HCT116 (cell line): ENCODE measurements at regions not wholly inside any gene's neighbourhood (a gene's known extent, or its start where the extent isn't known, plus 50 kb on each side); places are given as distances from the start of the nearest gene placed in this dataset.

Experiments used
- ATAC-seq: fragments of 200-7000 bp; cut with Tn5 transposase; 2 replicates; pipeline ENCODE4 v1.9.1; 2020; ENCODE audit warnings: mild to moderate bottlenecking, moderate library complexity
- BruUV-seq: library from RNA; stranded (reverse); fragments of 400-500 nt; replicated peaks from 2 replicates; lab custom pipeline; 2021; lab: Mats Ljungman, UMichigan
- CTCF ChIA-PET: fragments of 300-600 bp; sonication (Branson Sonifier 250); formaldehyde crosslinking; loops from one replicate; lab custom pipeline; 2021; ENCODE audit warnings: antibody characterized with exemption; lab: Charles Lee
- POLR2A ChIA-PET: fragments of 300-600, 350-600 bp; sonication (Branson Sonifier 250); formaldehyde crosslinking; loops from one replicate; lab custom pipeline; 2021; ENCODE audit warnings: antibody characterized with exemption; lab: Charles Lee
- RAD21 ChIA-PET, 2 experiments: fragments of 300-600 bp; sonication (Branson Sonifier 250); formaldehyde crosslinking; loops; one replicate each; lab custom pipeline; 2023; ENCODE audit warnings: low total read pairs in 2 of 2; ENCODE audit not compliant: uncharacterized antibody in 2 of 2, unreplicated experiment in 2 of 2, low non-redundant PET in 1 of 2; lab: Charles Lee
- DNase-seq: peaks from one replicate; pipeline ENCODE4 v3.0.0-alpha.2; 2010; ENCODE audit warnings: low read depth, low spot score
- H2AFZ ChIP-seq: fragments of 200-600 bp; shearing (Covaris generic), sonication (generic); 2 replicates; pipeline ENCODE4 v1.6.1; 2017; ENCODE audit warnings: low read depth, mixed run types, mixed read lengths, antibody characterized with exemption, low read length; ENCODE audit not compliant: poor library complexity, severe bottlenecking
- H3K27ac ChIP-seq: 2 replicates; pipeline ENCODE4 v1.5.1; 2012; ENCODE audit warnings: low read depth, low read length
- H3K27me3 ChIP-seq: fragments of 200-600 bp; sonication (generic); 2 replicates; pipeline ENCODE4 v1.6.1; 2016; ENCODE audit warnings: mixed run types, low read length, mixed read lengths; ENCODE audit not compliant: insufficient read depth
- H3K36me3 ChIP-seq, 2 experiments: fragments of 200-500 bp in 1 of 2; fragments of 200-600 bp in 1 of 2; sonication (Bioruptor generic) in 1 of 2; sonication (generic) in 1 of 2; 2 replicates each; pipeline versions ENCODE4 v1.5.1 to v1.6.1; 2014 to 2016; ENCODE audit warnings: low read length in 2 of 2, inconsistent platforms in 1 of 2, mixed read lengths in 1 of 2, mixed run types in 1 of 2; ENCODE audit not compliant: insufficient read depth in 2 of 2, control insufficient read depth in 1 of 2
- H3K4me1 ChIP-seq, 2 experiments: fragments of 200-600 bp in 1 of 2; sonication (generic) in 1 of 2; 2 replicates each; pipeline versions ENCODE4 v1.5.1 to v1.6.1; 2012 to 2017; ENCODE audit warnings: low read length in 2 of 2, inconsistent platforms in 1 of 2, mild to moderate bottlenecking in 1 of 2, mixed read lengths in 1 of 2, mixed run types in 1 of 2, moderate library complexity in 1 of 2; ENCODE audit not compliant: insufficient read depth in 2 of 2, control insufficient read depth in 1 of 2
- H3K4me2 ChIP-seq: fragments of 200-600 bp; sonication (generic); 2 replicates; pipeline ENCODE4 v1.6.1; 2017; ENCODE audit warnings: mixed run types, low read length, mixed read lengths
- H3K4me3 ChIP-seq, 2 experiments: fragments of 200-600 bp in 1 of 2; sonication (generic) in 1 of 2; replicated peaks in 1 of 2; 2 replicates each; pipeline ENCODE4 v1.5.1; 2011 to 2016; ENCODE audit warnings: low read length in 2 of 2, control low read depth in 1 of 2, low read depth in 1 of 2, mild to moderate bottlenecking in 1 of 2, mixed read lengths in 1 of 2, mixed run types in 1 of 2
- H3K79me2 ChIP-seq: fragments of 200-600 bp; sonication (generic); 2 replicates; pipeline ENCODE4 v1.6.1; 2017; ENCODE audit warnings: mild to moderate bottlenecking, mixed run types, low read length, moderate library complexity, mixed read lengths; ENCODE audit not compliant: insufficient read depth
- H3K9ac ChIP-seq: fragments of 200-600 bp; sonication (generic); 2 replicates; pipeline ENCODE4 v1.6.1; 2016; ENCODE audit warnings: low read length, mixed read lengths
- H3K9me2 ChIP-seq: fragments of 200-600 bp; sonication (generic), shearing (Covaris generic); 2 replicates; pipeline ENCODE4 v1.6.1; 2017; ENCODE audit warnings: mixed run types, mild to moderate bottlenecking, moderate library complexity; ENCODE audit not compliant: insufficient read depth
- H3K9me3 ChIP-seq, 2 experiments: fragments of 200-500 bp in 1 of 2; fragments of 200-600 bp in 1 of 2; sonication (Bioruptor generic) in 1 of 2; sonication (generic) in 1 of 2; 2 replicates each; pipeline ENCODE4 v1.6.1; 2014 to 2017; ENCODE audit warnings: low read length in 2 of 2, mixed read lengths in 2 of 2, inconsistent platforms in 1 of 2, low read depth in 1 of 2, mild to moderate bottlenecking in 1 of 2, mixed run types in 1 of 2, moderate library complexity in 1 of 2; ENCODE audit not compliant: control insufficient read depth in 1 of 2, insufficient read depth in 1 of 2
- H4K20me1 ChIP-seq: fragments of 200-600 bp; sonication (generic), shearing (Covaris generic); 2 replicates; pipeline ENCODE4 v1.6.1; 2017; ENCODE audit warnings: mixed run types, mild to moderate bottlenecking, moderate library complexity; ENCODE audit not compliant: insufficient read depth
- ATF3 ChIP-seq: IDR thresholded peaks from 2 replicates; pipeline ENCODE4 v1.6.1; 2012
- CEBPB ChIP-seq: IDR thresholded peaks from 2 replicates; pipeline ENCODE4 v1.6.1; 2012; ENCODE audit warnings: low read depth
- CTCF ChIP-seq, 3 experiments: fragments of 200-600 bp in 1 of 3; sonication (generic) in 1 of 3; IDR thresholded peaks in 2 of 3; conservative IDR thresholded peaks in 1 of 3; 2 replicates each; pipeline ENCODE4 v1.5.1; 2012 to 2017; ENCODE audit warnings: low read depth in 2 of 3, low read length in 2 of 3, antibody characterized with exemption in 1 of 3, borderline replicate concordance in 1 of 3, control low read depth in 1 of 3, mild to moderate bottlenecking in 1 of 3, mixed read lengths in 1 of 3, mixed run types in 1 of 3, moderate library complexity in 1 of 3; ENCODE audit not compliant: insufficient read depth in 1 of 3
- EGR1 ChIP-seq: IDR thresholded peaks from 2 replicates; pipeline ENCODE4 v1.6.1; 2012; ENCODE audit warnings: low read depth
- ELF1 ChIP-seq: IDR thresholded peaks from 2 replicates; pipeline ENCODE4 v1.6.1; 2012; ENCODE audit warnings: low read depth, borderline replicate concordance
- EZH2 ChIP-seq: fragments of 200-600 bp; sonication (generic); IDR thresholded peaks from 2 replicates; pipeline ENCODE4 v1.6.1; 2017; ENCODE audit warnings: antibody characterized with exemption, mixed run types
- EZH2phosphoT487 ChIP-seq: fragments of 200-600 bp; IDR thresholded peaks from 2 replicates; pipeline ENCODE4 v1.6.1; 2018; ENCODE audit warnings: antibody characterized with exemption, borderline replicate concordance
- FOSL1 ChIP-seq: IDR thresholded peaks from 2 replicates; pipeline ENCODE4 v1.6.1; 2012; ENCODE audit warnings: low read depth
- JUND ChIP-seq: IDR thresholded peaks from 2 replicates; pipeline ENCODE4 v1.6.1; 2012
- MAX ChIP-seq: IDR thresholded peaks from 2 replicates; pipeline ENCODE4 v1.6.1; 2012
- POLR2A ChIP-seq: IDR thresholded peaks from 2 replicates; pipeline ENCODE4 v1.7.0; 2011; ENCODE audit warnings: borderline replicate concordance; ENCODE audit not compliant: insufficient read depth, insufficient read length; ENCODE audit errors: extremely low read depth
- POLR2AphosphoS5 ChIP-seq: IDR thresholded peaks from 2 replicates; pipeline ENCODE4 v1.6.1; 2011; ENCODE audit warnings: mild to moderate bottlenecking, low read depth, low read length, moderate library complexity
- RAD21 ChIP-seq: IDR thresholded peaks from 2 replicates; pipeline ENCODE4 v1.6.1; 2012; ENCODE audit warnings: low read depth, mild to moderate bottlenecking
- REST ChIP-seq: IDR thresholded peaks from 2 replicates; pipeline ENCODE4 v1.6.1; 2012; ENCODE audit warnings: low read depth
- SIN3A ChIP-seq: IDR thresholded peaks from 2 replicates; pipeline ENCODE4 v1.6.1; 2012; ENCODE audit warnings: low read depth
- SP1 ChIP-seq: IDR thresholded peaks from 2 replicates; pipeline ENCODE4 v1.6.1; 2012; ENCODE audit warnings: low read depth
- SRF ChIP-seq: IDR thresholded peaks from 2 replicates; pipeline ENCODE4 v1.6.1; 2012; ENCODE audit warnings: low read depth
- TCF7L2 ChIP-seq: IDR thresholded peaks from 2 replicates; pipeline ENCODE4 v1.7.0; 2011; ENCODE audit warnings: borderline replicate concordance, inconsistent platforms; ENCODE audit not compliant: insufficient read depth, insufficient read length; ENCODE audit errors: extremely low read depth
- YY1 ChIP-seq: IDR thresholded peaks from 2 replicates; pipeline ENCODE4 v1.6.1; 2011; ENCODE audit warnings: low read length, low read depth, moderate library complexity, mild to moderate bottlenecking; ENCODE audit not compliant: insufficient replicate concordance; ENCODE audit errors: extremely low read depth
- ZBTB33 ChIP-seq: IDR thresholded peaks from 2 replicates; pipeline ENCODE4 v1.6.1; 2011; ENCODE audit warnings: mild to moderate bottlenecking, low read length, moderate library complexity; ENCODE audit not compliant: insufficient replicate concordance; ENCODE audit errors: extremely low read depth
- ZFX ChIP-seq: fragments of 450-650 bp; IDR thresholded peaks from 2 replicates; pipeline ENCODE4 v1.6.1; 2017
- ZNF274 ChIP-seq: fragments of 200-500 bp; sonication (Bioruptor generic); IDR thresholded peaks from 2 replicates; pipeline ENCODE4 v1.6.1; 2014; ENCODE audit warnings: mild to moderate bottlenecking, low read depth, low read length, inconsistent platforms
- intact Hi-C: fragments of 100-400 bp; cut with micrococcal nuclease; formaldehyde crosslinking; loops from 2 replicates; pipeline ENCODE4 v1.10.0; 2022

- CTCF ChIA-PET = no interaction called here
- no peaks in the 10 kb centered on the region for H3K9me2 ChIP-seq
- peak overlapping the region; percentile 60 for H3K4me2 ChIP-seq
- H3K9ac ChIP-seq = no peak overlapping the region
- BruUV-seq = no TSS peak
- DNase-seq (peak; percentile 48), ATAC-seq (peak; percentile 60)
- no peaks in the 10 kb centered on the region for H4K20me1 ChIP-seq
- RAD21 ChIA-PET = no interaction called here
- H2AFZ ChIP-seq = peak overlapping the region; percentile 87
- POLR2A ChIA-PET = no interaction called here
- intact Hi-C loops = no loop called here
- H3K79me2 ChIP-seq = no peaks in the 10 kb centered on the region
- H3K27ac ChIP-seq = no peak overlapping the region
- H3K36me3 ChIP-seq = no peaks in the 10 kb centered on the region
- no peaks in the 10 kb centered on the region for H3K27me3 ChIP-seq
- H3K9me3 ChIP-seq = no peaks in the 10 kb centered on the region
- no peak overlapping the region for H3K4me3 ChIP-seq
- H3K4me1 ChIP-seq = peaks cover 0 to 13% of the 10 kb centered on the region in 2 experiments; a peak in 2 of 4 replicates
- no peak for TF ChIP-seq CEBPB
- TF ChIP-seq TCF7L2 = no peak
- TF ChIP-seq ZBTB33 = no peak
- no peak for TF ChIP-seq POLR2AphosphoS5
- TF ChIP-seq ZFX = no peak
- TF ChIP-seq EGR1 = peak; percentile 44; the same call in 1 of the 2 replicates
- TF ChIP-seq YY1 = peak; percentile 23
- no peak for TF ChIP-seq CTCF (IDR thresholded peaks at IDR 0.05 in 2 of 3, conservative IDR thresholded peaks at IDR 0.05 in 1 of 3; ENCODE audit: borderline replicate concordance in 1 of 3, insufficient read depth in 1 of 3, low read depth in 2 of 3, low read length in 2 of 3)
- TF ChIP-seq EZH2phosphoT487 = no peak
- TF ChIP-seq FOSL1 = peak; percentile 77
- no peak for TF ChIP-seq SIN3A
- no peak for TF ChIP-seq EZH2
- no peak for TF ChIP-seq ZNF274
- TF ChIP-seq SRF = no peak
- TF ChIP-seq SP1 = peak; percentile 53
- no peak for TF ChIP-seq MAX
- TF ChIP-seq POLR2A = no peak
- TF ChIP-seq JUND = peak; percentile 63; the same call in 1 of the 2 replicates
- no peak for TF ChIP-seq RAD21
- TF ChIP-seq REST = no peak
- no peak for TF ChIP-seq ELF1
- no peak for TF ChIP-seq ATF3
Observed at GRCh38 chr2:189363559-189363958, 77.7 kb upstream of the WDR75 start.
